ENCODE measurements at regions not wholly inside any gene's neighbourhood (a gene's known extent, or its start where the extent isn't known, plus 50 kb on each side); places are given as distances from the start of the nearest gene placed in this dataset.

DNA sequence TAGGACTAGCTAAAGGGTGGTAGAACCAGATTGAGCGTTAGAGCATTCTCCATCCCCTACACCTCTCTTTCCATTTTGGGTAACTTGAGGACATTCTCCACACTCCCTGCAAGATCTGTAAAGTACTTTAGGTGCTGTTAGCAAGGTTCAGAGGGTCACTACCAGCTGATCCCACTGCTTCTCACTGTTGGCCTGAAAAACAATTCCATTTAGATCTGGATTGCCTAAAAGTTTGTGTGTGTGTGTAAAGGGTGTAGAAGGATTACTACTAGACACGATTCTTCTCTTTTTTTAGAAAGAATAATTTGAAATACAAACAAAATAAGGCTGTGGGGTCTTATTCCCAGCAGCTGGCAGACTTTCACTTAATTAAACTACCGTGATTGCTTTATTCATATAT lies 95.1 kb upstream of the TMEM178A start:
- no peak for TF ChIP-seq JUND (IDR thresholded peaks at IDR 0.05)
- TF ChIP-seq, protein P1, sequence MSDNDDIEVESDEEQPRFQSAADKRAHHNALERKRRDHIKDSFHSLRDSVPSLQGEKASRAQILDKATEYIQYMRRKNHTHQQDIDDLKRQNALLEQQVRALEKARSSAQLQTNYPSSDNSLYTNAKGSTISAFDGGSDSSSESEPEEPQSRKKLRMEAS (IDR thresholded peaks at IDR 0.05) = no peak
- TF ChIP-seq FOXA2 (IDR thresholded peaks at IDR 0.05) = no peak
- no peak for TF ChIP-seq NR2F2 (IDR thresholded peaks at IDR 0.05)
- TF ChIP-seq, protein P2, sequence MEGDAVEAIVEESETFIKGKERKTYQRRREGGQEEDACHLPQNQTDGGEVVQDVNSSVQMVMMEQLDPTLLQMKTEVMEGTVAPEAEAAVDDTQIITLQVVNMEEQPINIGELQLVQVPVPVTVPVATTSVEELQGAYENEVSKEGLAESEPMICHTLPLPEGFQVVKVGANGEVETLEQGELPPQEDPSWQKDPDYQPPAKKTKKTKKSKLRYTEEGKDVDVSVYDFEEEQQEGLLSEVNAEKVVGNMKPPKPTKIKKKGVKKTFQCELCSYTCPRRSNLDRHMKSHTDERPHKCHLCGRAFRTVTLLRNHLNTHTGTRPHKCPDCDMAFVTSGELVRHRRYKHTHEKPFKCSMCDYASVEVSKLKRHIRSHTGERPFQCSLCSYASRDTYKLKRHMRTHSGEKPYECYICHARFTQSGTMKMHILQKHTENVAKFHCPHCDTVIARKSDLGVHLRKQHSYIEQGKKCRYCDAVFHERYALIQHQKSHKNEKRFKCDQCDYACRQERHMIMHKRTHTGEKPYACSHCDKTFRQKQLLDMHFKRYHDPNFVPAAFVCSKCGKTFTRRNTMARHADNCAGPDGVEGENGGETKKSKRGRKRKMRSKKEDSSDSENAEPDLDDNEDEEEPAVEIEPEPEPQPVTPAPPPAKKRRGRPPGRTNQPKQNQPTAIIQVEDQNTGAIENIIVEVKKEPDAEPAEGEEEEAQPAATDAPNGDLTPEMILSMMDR (IDR thresholded peaks at IDR 0.05; ENCODE audit: low read depth, low read length, missing input control) = no peak
- TF ChIP-seq, protein P3, sequence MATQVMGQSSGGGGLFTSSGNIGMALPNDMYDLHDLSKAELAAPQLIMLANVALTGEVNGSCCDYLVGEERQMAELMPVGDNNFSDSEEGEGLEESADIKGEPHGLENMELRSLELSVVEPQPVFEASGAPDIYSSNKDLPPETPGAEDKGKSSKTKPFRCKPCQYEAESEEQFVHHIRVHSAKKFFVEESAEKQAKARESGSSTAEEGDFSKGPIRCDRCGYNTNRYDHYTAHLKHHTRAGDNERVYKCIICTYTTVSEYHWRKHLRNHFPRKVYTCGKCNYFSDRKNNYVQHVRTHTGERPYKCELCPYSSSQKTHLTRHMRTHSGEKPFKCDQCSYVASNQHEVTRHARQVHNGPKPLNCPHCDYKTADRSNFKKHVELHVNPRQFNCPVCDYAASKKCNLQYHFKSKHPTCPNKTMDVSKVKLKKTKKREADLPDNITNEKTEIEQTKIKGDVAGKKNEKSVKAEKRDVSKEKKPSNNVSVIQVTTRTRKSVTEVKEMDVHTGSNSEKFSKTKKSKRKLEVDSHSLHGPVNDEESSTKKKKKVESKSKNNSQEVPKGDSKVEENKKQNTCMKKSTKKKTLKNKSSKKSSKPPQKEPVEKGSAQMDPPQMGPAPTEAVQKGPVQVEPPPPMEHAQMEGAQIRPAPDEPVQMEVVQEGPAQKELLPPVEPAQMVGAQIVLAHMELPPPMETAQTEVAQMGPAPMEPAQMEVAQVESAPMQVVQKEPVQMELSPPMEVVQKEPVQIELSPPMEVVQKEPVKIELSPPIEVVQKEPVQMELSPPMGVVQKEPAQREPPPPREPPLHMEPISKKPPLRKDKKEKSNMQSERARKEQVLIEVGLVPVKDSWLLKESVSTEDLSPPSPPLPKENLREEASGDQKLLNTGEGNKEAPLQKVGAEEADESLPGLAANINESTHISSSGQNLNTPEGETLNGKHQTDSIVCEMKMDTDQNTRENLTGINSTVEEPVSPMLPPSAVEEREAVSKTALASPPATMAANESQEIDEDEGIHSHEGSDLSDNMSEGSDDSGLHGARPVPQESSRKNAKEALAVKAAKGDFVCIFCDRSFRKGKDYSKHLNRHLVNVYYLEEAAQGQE (IDR thresholded peaks at IDR 0.05) = no peak
- no peak for TF ChIP-seq FOXA1 (IDR thresholded peaks at IDR 0.05)
- TF ChIP-seq, protein P4, sequence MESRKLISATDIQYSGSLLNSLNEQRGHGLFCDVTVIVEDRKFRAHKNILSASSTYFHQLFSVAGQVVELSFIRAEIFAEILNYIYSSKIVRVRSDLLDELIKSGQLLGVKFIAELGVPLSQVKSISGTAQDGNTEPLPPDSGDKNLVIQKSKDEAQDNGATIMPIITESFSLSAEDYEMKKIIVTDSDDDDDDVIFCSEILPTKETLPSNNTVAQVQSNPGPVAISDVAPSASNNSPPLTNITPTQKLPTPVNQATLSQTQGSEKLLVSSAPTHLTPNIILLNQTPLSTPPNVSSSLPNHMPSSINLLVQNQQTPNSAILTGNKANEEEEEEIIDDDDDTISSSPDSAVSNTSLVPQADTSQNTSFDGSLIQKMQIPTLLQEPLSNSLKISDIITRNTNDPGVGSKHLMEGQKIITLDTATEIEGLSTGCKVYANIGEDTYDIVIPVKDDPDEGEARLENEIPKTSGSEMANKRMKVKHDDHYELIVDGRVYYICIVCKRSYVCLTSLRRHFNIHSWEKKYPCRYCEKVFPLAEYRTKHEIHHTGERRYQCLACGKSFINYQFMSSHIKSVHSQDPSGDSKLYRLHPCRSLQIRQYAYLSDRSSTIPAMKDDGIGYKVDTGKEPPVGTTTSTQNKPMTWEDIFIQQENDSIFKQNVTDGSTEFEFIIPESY (IDR thresholded peaks at IDR 0.05) = no peak
- TF ChIP-seq SP1 (IDR thresholded peaks at IDR 0.05) = no peak
- TF ChIP-seq GABPA (IDR thresholded peaks at IDR 0.05 in 1 of 2, conservative IDR thresholded peaks at IDR 0.05 in 1 of 2) = no peak
- TF ChIP-seq, protein P5, sequence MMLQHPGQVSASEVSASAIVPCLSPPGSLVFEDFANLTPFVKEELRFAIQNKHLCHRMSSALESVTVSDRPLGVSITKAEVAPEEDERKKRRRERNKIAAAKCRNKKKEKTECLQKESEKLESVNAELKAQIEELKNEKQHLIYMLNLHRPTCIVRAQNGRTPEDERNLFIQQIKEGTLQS (IDR thresholded peaks at IDR 0.05) = no peak
- no peak for TF ChIP-seq RAD21 (IDR thresholded peaks at IDR 0.05)
- TF ChIP-seq RXRA (IDR thresholded peaks at IDR 0.05) = no peak
- TF ChIP-seq YY1 (IDR thresholded peaks at IDR 0.05) = no peak
- TF ChIP-seq HNF4G (IDR thresholded peaks at IDR 0.05) = no peak
- no peak for TF ChIP-seq EGR1 (IDR thresholded peaks at IDR 0.05; ENCODE audit: low read depth in 2 of 2)
- Histone ChIP-seq H3K27me3 (ENCODE audit: control insufficient read depth in 4 of 4, insufficient read depth in 4 of 4, low read length in 3 of 4) (no peaks in the 10 kb centered on the region), H3K9ac (ENCODE audit: low read depth in 1 of 2, low read length in 2 of 2) (no peak overlapping the region), H3K27ac (ENCODE audit: low read depth in 1 of 2, low read length in 2 of 2) (no peak overlapping the region), H3K4me3 (ENCODE audit: low read depth in 1 of 3, low read length in 3 of 3) (no peak overlapping the region), H3K9me3 (ENCODE audit: control insufficient read depth in 4 of 4, low read length in 3 of 4) (no peaks in the 10 kb centered on the region), H3K4me1 (ENCODE audit: control insufficient read depth in 4 of 4, insufficient read depth in 4 of 4, low read length in 3 of 4) (peaks cover 0 to 4% (median 0%) of the 10 kb centered on the region in 4 donors), H3K36me3 (ENCODE audit: control insufficient read depth in 4 of 4, insufficient read depth in 3 of 4, low read depth in 1 of 4, low read length in 3 of 4) (no peaks in the 10 kb centered on the region)
- WGBS = 89% methylated on average over 3 of the region's 3 CpGs
- DNase-seq (ENCODE audit: low spot score) = no peak
